ENCODE measurements at regions not wholly inside any gene's neighbourhood (a gene's known extent, or its start where the extent isn't known, plus 50 kb on each side); places are given as distances from the start of the nearest gene placed in this dataset.

- WGBS, 2 experiments (ENCODE audit: extremely low coverage in 1 of 2, insufficient coverage in 1 of 2, insufficient read length in 1 of 2, insufficient replicate concordance in 2 of 2, low coverage in 1 of 2, low lambda C conversion rate in 2 of 2, missing lambda C conversion rate in 1 of 2), result 100% methylated on average over 1 of the region's 1 CpG; no CpG with 5 or more reads in 1 of the 2 experiments
- H4K8ac ChIP-seq (ENCODE audit: extremely low read depth, insufficient read depth, low read length), result no peak overlapping the region
- H3K14ac ChIP-seq (ENCODE audit: insufficient read length), result no peak overlapping the region
- TF ChIP-seq ATF3 (IDR thresholded peaks at IDR 0.05; ENCODE audit: insufficient read depth, low read depth, low read length) (no peak), KDM4A (IDR thresholded peaks at IDR 0.05; ENCODE audit: low read depth, low read length, severe bottlenecking) (no peak), SP4 (IDR thresholded peaks at IDR 0.05; ENCODE audit: low read length) (no peak), TCF12 (IDR thresholded peaks at IDR 0.05; ENCODE audit: low read depth, low read length) (no peak), TAF1 (IDR thresholded peaks at IDR 0.05; ENCODE audit: low read depth, low read length) (no peak), PHF8 (conservative IDR thresholded peaks at IDR 0.05; ENCODE audit: low read depth, low read length) (no peak), MAFK (IDR thresholded peaks at IDR 0.05; ENCODE audit: low read depth, low read length) (no peak), CBX5 (IDR thresholded peaks at IDR 0.05; ENCODE audit: low read depth, low read length) (no peak), HDAC2 (IDR thresholded peaks at IDR 0.05; ENCODE audit: borderline replicate concordance in 1 of 2, low read depth in 2 of 2, low read length in 2 of 2) (no peak), CHD1 (IDR thresholded peaks at IDR 0.05; ENCODE audit: low read depth, low read length) (no peak), CEBPB (IDR thresholded peaks at IDR 0.05; ENCODE audit: low read depth, low read length) (no peak), SIX5 (IDR thresholded peaks at IDR 0.05; ENCODE audit: low read depth, low read length) (no peak), SP2 (IDR thresholded peaks at IDR 0.05; ENCODE audit: low read length) (no peak), CREB1 (IDR thresholded peaks at IDR 0.05) (no peak), FOSL1 (IDR thresholded peaks at IDR 0.05; ENCODE audit: insufficient read depth, low read depth, low read length) (no peak)
Measured at GRCh38 chr7:69173846-69174245, 424.4 kb upstream of the AUTS2 start.

More at GRCh38 chr7:69173846-69174245, 424.4 kb upstream of the AUTS2 start:
- ChIA-PET CTCF (ENCODE audit: partially characterized antibody) (no interaction called here), POLR2A (ENCODE audit: partially characterized antibody) (no interaction called here)
- Histone ChIP-seq H2BK120ac (replicated peaks; ENCODE audit: low read depth, low read length) (no peak overlapping the region), H3K23ac (ENCODE audit: insufficient read length) (no peak overlapping the region), H2BK15ac (ENCODE audit: low read length) (no peak overlapping the region), H2BK20ac (ENCODE audit: low read length) (no peak overlapping the region), H3K18ac (ENCODE audit: extremely low read depth, low read length) (no peak overlapping the region), H3K79me1 (ENCODE audit: low read depth, low read length) (no peaks in the 10 kb centered on the region), H4K91ac (replicated peaks; ENCODE audit: insufficient read length, low read length) (no peak overlapping the region), H3K36me3 (ENCODE audit: control insufficient read depth in 2 of 4, insufficient read depth in 4 of 4, low read length in 3 of 4) (no peaks in the 10 kb centered on the region), H3K9ac (replicated peaks in 1 of 4; ENCODE audit: extremely low read depth in 1 of 4, low read depth in 3 of 4, low read length in 3 of 4) (no peak overlapping the region), H4K5ac (ENCODE audit: insufficient read length, low read depth, low read length) (no peak overlapping the region), H3K27ac (ENCODE audit: low read depth, low read length) (no peak overlapping the region), H2AK5ac (ENCODE audit: low read depth, low read length) (no peak overlapping the region), H3K4ac (replicated peaks; ENCODE audit: insufficient read length, low read depth, low read length) (no peak overlapping the region), H3K27me3 (replicated peaks in 1 of 4; ENCODE audit: control insufficient read depth in 3 of 4, extremely low read depth in 1 of 4, insufficient read depth in 3 of 4, low read length in 3 of 4) (no peaks in the 10 kb centered on the region), H4K20me1 (replicated peaks in 1 of 2; ENCODE audit: control insufficient read depth in 1 of 2, insufficient read depth in 2 of 2, low read length in 2 of 2) (no peaks in the 10 kb centered on the region), H3K4me2 (ENCODE audit: insufficient read depth in 1 of 2, low read depth in 2 of 2, low read length in 2 of 2) (no peak overlapping the region), H3K56ac (replicated peaks; ENCODE audit: insufficient read length, low read depth, low read length) (no peak overlapping the region), H2BK12ac (ENCODE audit: low read depth, low read length) (no peak overlapping the region), H3K4me1 (replicated peaks in 1 of 4; ENCODE audit: control insufficient read depth in 3 of 4, insufficient read depth in 4 of 4, low read length in 3 of 4) (peaks cover 0 to 3% (median 0%) of the 10 kb centered on the region in 4 experiments; a peak in 1 of 7 replicates), H3K4me3 (ENCODE audit: extremely low read depth in 1 of 4, insufficient read depth in 2 of 4, low read depth in 3 of 4, low read length in 4 of 4) (no peak overlapping the region), H3K79me2 (ENCODE audit: control insufficient read depth in 1 of 2, insufficient read depth in 2 of 2, low read length in 2 of 2) (no peaks in the 10 kb centered on the region), H2AFZ (ENCODE audit: low read length) (no peak overlapping the region), H2BK5ac (ENCODE audit: low read depth, low read length) (no peak overlapping the region), H3K9me3 (ENCODE audit: insufficient read depth in 2 of 2, low read depth in 1 of 2, low read length in 1 of 2) (peaks cover 7 to 9% of the 10 kb centered on the region in 2 experiments; a peak in 2 of 4 replicates), H3K23me2 (ENCODE audit: low read depth, low read length) (no peaks in the 10 kb centered on the region)
- DNase-seq (ENCODE audit: low read depth in 1 of 2, low spot score in 2 of 2) (no peak), FAIRE-seq (no peak)

All from H1 (cell line).